GM18873 (cell line): ENCODE measurements at regions not wholly inside any gene's neighbourhood (a gene's known extent, or its start where the extent isn't known, plus 50 kb on each side); places are given as distances from the start of the nearest gene placed in this dataset.

Source experiments
- ATAC-seq: cut with Tn5 transposase; IDR thresholded peaks from one replicate; pipeline ENCODE4 v1.9.1; 2021; ENCODE audit warnings: mild to moderate bottlenecking, moderate library complexity, moderate number of reproducible peaks; ENCODE audit not compliant: unreplicated experiment, low FRiP score

DNA sequence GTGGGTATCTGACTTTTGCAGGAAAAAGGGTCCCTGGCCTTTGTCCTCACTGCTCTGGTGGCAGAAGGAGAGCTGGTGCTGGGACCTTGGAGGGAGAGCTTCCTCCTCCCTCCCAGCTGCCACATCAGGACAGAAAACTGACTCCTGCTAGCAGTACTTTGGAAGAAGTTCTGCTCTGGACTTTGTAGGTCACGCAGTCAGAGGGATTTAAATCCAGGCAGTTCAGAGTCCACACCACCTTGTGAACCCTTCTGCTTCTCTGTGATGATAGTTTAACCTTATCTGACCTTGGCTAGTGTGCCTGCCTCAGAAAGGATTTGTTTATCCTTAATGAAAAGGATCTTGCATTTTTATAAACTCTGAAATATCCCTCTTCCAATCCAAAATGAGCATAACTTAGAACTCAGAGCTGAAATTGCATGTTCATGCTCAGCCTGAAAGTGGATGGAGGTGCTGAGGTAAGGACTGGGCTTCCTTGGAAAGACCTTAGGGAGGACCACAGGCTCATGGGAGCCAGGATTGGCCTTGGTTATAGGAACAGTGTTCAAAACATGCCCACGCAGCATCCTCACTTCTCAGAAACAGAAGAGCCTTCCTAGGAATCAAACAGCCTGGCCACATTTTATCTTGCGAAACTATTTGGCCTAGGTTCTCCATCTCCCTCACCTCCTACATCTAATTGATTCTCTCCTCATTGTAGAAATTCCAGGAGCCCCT lies 123.9 kb upstream of the SASH1 start:
- no peak for ATAC-seq

DNA sequence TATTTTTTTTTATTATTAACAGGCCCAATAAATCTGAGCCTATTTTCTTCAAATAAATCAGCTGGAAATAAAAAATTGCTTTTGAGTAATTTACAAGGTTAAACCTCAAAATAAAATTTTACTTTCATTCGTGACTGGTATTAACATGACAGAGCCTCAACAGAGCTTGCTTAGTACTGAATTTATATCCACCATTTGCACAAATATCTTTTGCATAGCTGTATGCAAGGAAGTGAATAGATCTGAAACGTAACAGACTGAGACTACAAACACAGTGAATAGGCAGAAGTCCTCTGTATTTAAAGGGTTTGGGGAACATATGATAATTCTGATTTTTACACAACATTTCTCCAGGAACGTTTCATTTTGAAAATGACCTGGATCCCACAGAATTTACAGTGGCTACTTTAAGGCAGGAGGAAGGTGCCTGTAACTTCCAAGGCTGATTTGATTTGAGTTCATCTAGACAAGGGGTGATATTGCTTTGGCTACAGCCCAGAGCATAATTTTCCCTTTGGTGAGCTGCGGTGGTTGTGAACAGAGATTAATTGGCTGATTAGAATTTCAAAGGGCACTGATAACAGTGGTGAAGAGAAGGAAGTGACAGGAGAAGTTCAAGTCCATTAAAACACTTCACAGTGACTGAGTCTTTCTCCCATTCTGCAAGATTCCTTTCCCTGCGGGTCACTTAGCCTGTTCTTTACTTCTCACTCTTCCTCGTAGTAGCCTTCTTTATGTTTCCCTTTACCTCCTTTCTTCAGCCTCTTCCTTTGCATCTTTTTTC lies 121.2 kb upstream of the SASH1 start:
- ATAC-seq = no peak

DNA sequence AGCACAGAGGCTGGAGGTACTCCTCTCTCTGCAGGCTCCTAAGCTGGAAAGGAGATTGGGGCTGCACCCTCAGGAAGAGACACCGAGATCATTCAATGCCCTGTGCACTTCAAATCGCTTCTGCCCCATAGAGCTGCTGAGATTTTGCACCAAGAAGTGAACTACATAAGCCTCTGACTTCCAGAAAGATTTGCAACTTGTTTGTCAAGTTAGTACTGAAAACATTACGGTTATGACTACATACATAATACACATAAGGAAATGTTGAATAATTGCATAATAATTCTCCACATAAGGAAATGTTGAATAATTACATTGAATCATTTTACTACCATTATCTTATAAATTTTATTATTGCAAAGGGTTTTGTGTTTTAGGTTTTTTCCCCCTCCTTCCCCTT lies 120.3 kb upstream of the SASH1 start:
- no peak for ATAC-seq

GRCh38 chr6:148222846-148223245 lies 119.8 kb upstream of the SASH1 start:
- ATAC-seq = no peak

DNA sequence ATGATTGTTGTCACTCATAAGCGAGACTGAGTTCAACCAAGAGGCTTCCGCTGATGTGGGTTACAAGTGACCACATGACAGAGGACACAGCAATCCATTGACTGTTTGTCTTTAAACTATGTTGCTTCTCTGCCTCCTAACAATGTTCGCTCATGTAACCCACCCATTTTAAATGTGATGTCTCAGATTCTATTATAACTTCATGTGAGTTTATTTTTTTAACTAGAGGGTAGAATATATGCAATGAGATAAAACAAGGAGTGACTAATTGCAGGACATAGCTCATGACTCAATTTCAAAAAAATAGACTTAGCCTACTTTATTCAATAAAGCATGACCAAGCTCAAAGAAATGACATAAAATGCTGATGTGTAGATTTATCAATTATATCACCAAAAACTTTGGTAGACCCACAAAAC lies 119.2 kb upstream of the SASH1 start:
- no peak for ATAC-seq

DNA sequence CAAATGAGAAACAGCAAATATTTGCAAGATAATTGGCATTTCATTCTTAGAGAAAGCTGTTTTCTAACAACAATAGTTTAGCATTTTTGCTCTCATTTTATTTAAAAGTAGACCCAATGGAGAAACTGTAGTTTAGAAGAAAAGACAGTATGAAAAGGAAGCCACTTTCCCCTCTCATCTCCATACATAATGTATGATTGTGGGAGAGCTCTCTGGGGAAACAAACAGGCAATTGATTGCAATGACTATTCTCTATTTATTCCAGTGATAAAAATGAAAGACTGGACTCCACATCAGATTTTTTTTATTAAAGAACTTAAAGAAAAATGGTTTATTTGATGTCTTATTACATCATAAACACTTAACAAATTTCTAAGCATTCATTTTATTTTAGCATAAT lies 116.8 kb upstream of the SASH1 start:
- ATAC-seq = no peak

GRCh38 chr6:148226284-148226683 lies 116.4 kb upstream of the SASH1 start:
- ATAC-seq = no peak

DNA sequence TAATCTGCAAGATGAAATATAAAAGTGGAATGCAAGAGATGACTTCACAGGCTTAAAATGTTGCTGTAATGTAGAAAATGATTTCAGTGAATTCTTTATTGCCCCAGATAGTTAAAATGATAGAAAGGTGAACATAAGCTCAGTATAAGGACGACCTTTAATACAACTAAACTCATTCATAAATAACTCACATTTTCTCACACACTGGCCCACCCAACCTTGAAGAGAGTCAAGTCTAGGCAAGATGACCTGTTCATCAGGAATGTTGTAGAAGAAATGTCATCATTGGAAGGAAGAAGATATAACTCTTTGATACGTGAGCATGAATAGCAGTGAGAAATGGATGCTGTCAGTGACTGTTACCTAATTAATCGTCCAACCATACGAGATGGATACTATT lies 111.1 kb upstream of the SASH1 start:
- no peak for ATAC-seq

DNA sequence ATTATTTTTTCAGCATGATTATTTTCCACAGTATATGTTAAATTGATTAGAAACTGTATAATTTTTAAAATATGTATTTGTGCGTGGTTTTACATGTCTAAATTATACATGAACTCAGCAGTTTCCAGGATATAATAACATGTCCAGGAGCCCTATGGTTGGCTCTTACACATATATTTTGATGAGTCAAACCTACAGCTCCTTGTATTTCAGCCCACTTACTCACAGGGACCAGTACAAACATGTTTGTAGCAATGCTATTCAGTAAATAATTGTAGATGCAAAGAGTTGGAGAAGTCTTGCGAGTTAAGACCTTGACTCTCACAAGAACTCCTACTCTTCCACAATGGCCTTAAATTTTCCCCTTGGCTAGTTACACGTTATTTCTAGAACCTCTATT lies 107.2 kb upstream of the SASH1 start:
- ATAC-seq = no peak

GRCh38 chr6:148238713-148239112 lies 103.9 kb upstream of the SASH1 start:
- ATAC-seq = no peak

DNA sequence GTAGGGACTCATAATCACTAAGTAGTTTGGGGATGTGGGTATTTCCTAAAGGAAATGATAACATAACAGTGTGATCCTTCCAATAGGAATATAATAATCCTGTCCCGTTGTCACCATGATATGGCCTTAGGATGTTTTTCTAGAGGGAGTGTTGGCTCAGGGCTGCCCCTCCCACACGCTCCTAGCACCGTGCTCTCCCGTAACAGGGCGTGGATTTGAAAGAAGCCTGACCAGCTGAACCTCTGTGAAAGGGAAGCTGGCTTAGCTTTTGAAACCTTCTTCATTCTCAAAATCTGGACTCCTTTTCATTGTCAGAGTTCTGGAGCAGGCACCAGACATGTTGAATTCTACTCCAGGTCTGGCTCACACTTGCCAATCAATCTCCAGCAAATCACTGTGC lies 103.4 kb upstream of the SASH1 start:
- ATAC-seq = no peak

DNA sequence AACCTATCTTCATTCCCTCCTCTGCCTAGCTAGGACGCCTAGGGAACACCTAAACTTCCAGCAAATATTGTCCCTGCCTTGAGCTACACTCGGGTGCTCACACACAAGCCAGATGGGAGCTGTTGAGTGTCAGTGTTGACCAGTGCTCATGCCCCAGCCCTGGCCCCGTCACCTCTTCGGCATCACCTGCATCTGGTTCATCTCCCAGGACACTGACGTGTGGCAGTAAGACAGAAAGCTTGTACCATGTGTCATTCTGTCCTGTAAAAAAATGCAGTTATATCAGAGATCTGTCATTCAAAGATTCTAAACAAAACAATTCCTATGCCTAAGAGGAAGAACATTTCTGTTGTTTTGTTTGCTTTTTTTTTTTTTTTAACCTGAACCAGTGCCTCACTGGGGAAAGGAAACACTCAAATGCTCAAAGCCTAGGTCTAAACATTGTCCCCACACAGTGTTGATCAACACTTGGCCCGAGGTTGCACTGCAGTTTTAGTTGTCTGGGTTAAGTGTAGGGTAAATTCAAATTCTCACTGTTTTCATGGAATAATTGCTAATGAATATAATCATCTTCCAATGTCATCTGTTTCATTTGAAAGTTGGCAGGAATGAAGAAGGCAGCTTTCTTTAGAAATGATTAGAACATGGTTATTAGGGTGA lies 102.7 kb upstream of the SASH1 start:
- no peak for ATAC-seq

DNA sequence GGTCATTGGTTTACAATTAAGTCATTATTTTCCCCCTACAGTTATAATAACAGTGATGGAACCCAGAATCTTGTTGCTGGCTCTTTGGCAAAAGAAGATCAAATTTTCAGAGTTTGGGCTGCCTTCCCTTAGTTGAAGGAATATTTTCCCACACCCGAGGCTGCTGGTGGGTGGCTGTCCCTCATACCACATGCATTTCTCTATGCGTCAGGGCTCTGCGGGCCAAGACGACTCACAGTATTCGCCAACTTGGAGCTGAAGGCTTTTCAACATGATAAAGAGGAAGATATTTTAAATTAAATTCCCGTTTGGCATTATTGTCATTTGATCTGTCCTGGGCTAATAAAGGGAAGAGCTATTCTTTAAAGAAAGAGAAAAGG lies 102.2 kb upstream of the SASH1 start:
- ATAC-seq = no peak

- no peak for ATAC-seq
Measured at GRCh38 chr6:148240861-148241477, 101.7 kb upstream of the SASH1 start.

- no peak for ATAC-seq
Measured at GRCh38 chr6:148242180-148242579, 100.5 kb upstream of the SASH1 start.

- ATAC-seq = no peak
Measured at GRCh38 chr6:148244217-148244935, 98.3 kb upstream of the SASH1 start.

- ATAC-seq = no peak
Measured at GRCh38 chr6:148247386-148248063, 95.1 kb upstream of the SASH1 start.

DNA sequence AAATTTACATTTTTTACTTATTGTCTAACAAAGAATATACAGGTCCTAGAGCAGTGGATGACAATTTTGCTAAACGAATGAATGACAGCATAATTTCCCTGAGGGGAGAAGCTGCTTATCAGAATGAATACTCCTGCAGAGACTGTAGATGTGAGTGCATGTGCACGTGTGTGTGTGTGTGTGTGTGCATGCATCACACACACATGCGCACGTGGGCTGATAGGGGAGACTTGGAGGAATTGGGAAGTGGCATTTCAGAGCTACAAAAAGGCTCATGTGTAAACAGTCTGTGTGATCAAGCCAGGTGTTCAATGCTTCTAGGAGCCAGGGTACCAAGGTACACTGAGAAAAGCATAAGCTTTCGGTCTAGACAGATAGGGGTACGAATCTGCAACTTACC lies 93.5 kb upstream of the SASH1 start:
- ATAC-seq = no peak

DNA sequence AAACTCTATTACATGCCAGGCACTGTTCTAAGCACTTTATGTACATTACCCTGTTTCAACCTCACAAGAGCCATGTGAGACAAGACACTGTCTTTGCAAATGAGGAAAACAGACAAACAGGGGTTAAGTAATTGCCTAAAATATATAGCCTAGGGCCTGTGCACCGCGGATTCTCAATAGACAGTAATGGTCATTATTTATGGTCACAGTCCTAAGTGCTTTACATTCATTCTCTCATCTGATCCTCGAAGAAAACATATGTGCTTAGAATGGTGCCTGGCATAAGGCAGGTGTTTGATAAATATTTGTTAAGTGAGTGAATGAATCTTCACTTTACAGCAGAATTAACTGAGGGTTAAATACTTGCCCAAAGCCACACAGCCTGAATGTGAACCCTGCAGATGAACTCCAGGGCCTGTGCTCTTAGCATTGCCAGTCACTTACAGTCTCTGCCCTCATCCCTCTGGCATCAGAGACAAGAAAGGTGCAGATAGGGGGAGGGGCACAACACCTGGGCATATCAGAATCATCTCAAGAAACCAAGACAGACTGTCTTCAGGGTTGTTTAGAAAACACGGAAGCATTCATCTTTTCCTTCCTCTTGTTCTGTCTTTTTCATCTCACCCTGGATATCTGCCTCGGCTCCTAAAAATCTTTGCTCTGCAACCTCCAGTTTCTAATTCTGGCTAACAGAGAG lies 92.8 kb upstream of the SASH1 start:
- no peak for ATAC-seq
